GM18861 (cell line): ENCODE measurements at regions not wholly inside any gene's neighbourhood (a gene's known extent, or its start where the extent isn't known, plus 50 kb on each side); places are given as distances from the start of the nearest gene placed in this dataset.
"Not testable (repeated sequence)": the region's sequence is repeated elsewhere in the genome, so short reads cannot be mapped to it uniquely, and the experiment has no call there.

Source experiments
- ATAC-seq: cut with Tn5 transposase; IDR thresholded peaks from one replicate; pipeline ENCODE4 v1.9.1; 2021; ENCODE audit not compliant: unreplicated experiment

DNA sequence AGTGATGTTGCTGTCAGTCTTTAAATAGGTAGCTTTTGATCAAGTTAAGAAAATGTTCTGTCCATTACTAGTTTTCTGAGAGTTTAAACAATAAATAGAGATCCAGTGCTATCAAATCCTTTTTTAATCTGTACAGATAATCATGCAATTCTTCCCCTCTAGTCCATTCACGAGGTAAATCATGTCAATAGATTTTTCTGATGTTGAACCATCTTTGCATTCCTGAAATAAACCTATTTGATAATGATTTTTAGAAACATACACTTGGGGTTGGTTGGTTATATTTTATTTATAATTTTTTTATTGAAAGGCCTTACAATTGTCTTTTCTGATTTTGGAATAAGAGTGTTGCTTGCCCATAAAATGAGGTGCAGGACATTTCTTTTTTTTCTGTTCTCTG, 95.0 kb downstream of the FAM53A start:
- ATAC-seq = no peak

- ATAC-seq = no peak
Observed at GRCh38 chr4:1588306-1588705, 95.8 kb downstream of the FAM53A start.

DNA sequence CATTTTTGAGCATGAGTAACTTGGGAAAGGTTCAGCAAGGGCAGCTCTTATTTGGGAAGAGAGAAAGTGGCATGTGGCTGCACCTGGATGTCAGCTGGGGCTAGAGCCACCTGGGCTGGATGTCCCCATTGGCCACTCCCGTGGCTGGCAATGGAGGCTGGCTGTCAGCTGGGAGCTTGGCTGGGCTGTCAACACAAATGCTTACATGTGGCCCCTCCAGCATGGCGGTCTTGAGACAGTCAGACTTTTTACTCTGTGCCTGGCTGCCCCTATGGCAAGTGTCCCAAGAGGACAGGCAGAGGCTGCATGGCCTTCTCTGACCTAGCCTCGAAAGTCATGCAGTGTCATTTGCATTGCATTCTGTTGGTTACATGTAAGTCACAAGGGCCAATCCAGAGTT, 99.6 kb downstream of the FAM53A start:
- no peak for ATAC-seq

DNA sequence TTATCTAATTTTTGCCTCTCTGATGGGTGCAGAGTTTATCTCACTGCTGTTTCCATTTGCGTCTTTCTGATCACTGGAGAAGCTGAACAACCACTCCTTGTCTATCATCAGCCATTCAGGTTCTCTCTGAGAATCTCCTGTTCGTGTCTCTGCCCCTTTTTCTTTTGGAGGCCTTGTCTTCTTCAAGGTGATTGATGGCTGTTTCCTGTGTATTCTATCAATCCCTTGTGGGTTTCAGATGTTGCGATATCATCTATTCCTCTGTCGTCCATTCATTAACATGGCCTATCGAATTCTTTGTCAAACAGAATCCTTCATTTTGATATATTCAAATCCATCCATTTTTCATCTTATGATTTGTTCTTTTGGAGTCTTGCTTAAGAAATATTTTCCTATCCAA, 100.3 kb downstream of the FAM53A start:
- no peak for ATAC-seq

GRCh38 chr4:1583051-1583785, 100.9 kb downstream of the FAM53A start:
- ATAC-seq = no peak

DNA sequence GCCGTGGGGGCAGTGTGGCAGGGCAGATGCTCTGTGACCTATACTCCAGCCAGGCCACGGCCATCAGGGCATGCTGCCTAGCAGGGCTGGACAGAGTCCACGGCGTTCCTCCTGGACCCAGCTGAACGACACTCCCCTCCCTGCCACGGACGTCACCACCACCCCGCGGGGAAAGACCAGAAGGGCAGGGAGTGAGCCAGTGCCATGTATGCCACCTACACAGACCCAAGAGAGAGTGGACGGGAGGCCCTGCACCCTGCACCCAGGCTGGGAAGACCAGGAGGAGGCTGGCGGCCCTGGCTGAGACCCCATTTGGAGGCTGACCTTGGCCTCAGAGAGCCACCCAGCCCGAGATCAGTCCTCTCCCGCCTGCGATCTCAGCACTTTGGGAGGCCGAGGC, 101.9 kb downstream of the FAM53A start:
- no peak for ATAC-seq

- peak; percentile 47 for ATAC-seq
Observed at GRCh38 chr4:1581164-1581894, 102.8 kb downstream of the FAM53A start.

DNA sequence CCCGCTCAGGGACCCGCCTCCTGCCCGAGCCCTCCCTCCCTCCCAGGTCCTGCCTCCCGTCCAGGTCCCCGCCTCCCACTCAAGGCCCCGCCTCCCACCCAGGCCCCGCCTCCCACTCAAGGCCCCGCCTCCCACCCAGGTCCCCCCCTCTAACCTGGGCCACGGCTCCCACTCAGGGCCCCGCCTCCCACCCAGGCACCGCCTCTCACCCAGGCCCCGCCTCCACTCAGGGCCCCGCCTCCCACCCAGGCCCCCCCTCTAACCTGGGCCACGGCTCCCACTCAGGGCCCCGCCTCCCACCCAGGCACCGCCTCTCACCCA, 103.5 kb downstream of the FAM53A start:
- ATAC-seq = not testable (repeated sequence)

DNA sequence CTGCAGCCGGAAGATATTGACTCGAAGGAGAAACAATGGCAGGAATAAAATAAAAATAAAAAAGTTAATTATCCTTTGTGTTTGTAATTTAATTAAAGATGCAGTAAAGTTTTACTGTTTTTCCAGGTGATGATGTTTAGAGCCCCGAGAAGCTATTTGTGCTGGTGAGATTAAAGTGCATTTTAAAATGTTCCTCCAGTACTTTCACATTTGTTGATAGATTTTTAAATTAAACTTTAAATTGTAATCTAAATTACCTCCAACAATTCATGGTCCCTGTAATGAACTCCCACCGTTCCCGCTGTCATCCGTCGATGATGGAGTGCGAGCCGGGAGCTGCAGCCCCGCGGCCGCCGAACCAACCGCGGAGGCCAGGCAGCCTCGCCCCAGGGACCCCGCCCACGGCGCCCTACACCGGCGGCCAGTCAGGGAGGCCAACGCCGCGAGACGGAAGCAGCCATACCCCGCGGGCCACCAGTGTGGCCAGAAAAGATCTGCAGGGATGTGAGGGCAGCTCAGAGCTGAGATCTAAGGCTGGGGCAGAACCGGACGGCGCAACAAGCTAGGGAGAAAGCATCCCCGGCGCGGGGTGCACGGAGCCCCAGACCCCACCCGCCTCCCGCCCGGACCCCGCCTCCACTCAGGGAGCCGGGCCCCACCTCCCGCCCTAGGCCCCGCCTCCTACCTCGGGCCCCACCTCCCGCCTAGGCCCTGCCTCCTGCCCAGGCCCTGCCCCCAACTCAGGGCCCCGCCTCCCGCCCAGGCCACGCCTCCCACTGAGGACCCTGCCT, 104.0 kb downstream of the FAM53A start:
- ATAC-seq = no peak

- ATAC-seq = no peak
Observed at GRCh38 chr4:1579001-1579900, 104.9 kb downstream of the FAM53A start.

DNA sequence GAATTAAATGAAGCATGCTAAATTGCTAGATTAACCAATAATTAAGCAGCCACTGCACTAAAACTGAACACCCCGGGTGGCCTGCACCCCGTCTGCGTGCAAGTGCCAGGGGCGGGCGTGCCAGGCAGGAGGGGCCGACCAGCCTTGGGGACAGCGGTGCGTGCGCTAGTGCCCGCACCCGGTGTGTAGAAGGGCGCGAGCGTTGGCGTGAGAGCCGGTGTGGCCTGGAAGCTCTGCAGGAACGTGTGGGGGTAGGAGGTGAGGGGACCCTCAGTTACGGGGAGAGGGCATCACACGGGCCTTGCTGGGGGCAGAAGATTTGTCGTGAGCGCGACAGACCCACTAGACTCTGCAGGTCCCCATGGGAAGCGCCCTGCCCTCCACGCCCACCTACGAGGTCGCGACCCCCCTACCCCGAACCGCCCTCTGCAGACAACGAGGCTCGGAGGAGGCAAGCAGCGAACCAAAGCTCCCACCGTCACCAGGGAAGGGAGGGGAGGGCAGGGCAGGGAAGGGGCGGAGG, 105.8 kb downstream of the FAM53A start:
- no peak for ATAC-seq

DNA sequence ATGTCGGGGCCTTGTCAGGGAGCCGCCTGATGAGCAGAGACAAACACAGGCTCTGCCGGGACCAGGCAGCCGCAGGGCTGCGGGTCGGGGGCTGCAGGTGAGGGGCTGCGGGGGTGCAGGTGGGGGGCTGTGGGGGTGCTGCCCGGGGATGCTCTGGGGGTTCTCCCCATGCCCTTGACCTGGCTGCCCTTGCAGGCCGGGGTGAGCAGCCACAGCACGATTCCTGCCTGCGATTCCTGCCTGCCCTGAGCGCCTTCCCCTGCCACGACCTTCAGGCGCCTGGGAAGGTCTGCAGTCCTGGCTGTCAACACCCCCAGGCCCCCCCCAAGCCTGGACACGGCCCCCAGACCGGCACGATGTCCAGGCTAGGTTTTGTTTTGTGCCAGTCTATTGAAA, 106.3 kb downstream of the FAM53A start:
- ATAC-seq = no peak

DNA sequence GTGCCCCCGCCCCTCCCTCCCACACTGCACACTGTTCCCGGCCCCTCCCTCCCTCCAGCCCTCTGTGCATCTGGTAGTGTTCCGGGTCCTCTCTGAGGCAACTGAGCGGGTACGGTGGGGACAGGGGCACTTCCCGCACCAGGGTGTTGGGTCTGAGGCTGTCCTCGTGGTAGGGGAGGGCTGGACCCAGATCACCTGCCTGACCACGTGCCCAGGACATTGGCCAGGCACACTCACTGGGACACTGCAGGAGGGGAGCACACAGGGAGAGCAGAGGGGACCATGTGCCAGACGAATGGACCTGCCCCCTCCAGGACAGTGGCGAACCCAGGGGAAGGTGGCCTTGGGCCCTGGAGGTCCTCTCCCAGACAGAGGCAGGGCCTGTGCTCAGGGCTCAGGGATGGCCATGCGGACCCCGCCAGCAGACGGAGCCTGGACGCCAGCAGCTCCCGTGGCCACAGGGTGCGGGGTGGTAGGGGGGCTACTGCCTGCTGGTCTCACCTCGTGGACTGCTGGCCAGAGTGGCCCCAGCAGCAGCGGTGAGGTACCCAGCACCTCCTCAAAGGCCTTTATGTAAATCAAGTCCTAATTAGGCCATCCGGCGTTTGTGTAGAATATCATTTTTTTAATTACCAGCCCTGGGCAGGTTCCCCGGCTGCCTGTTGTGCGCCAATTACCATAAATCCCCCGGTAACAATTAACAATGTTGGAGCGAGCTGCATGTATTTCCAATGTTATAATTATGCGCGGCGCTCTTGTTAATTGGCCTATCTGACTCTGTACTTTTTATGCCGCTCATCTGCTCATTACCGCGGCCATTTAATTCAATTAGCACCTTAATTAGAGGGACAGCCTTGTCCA, 106.9 kb downstream of the FAM53A start:
- ATAC-seq = no peak

- no peak for ATAC-seq
Observed at GRCh38 chr4:1576304-1576960, 107.7 kb downstream of the FAM53A start.

- ATAC-seq = no peak
Observed at GRCh38 chr4:1575418-1576303, 108.5 kb downstream of the FAM53A start.

- no peak for ATAC-seq
Observed at GRCh38 chr4:1574601-1575417, 109.3 kb downstream of the FAM53A start.

DNA sequence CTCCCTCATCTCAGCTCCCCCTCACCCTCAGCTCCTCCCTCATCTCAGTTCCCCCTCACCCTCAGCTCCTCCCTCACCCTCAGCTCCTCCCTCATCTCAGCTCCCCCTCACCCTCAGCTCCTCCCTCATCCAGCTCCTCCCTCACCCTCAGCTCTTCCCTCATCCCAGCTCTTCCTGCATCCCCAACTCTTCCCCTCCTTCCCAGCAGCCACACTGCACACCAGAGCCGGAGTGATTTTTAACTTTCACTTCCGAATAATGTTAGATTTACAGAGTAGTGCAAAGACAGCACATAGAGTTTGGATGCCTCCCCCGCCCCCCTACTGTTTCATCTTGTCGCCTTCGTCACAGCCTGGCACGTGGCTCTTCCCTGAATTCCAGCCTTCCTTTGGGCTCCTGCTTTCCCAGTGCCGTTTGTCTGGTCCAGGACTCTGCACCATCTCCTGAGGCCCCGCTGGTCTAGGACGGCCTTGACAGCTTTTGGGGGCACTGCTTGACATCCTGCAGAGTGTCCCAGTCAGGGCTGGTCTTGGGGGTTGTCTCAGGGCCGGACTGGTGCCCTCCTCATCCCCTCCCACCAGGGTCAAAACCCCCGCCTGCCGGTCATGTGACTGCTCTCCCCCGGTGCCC, 110.2 kb downstream of the FAM53A start:
- ATAC-seq = no peak
